Lung (tissue), 11 donors: ENCODE measurements at regions not wholly inside any gene's neighbourhood (a gene's known extent, or its start where the extent isn't known, plus 50 kb on each side); places are given as distances from the start of the nearest gene placed in this dataset.

Experiments
- ATAC-seq: fragments of 200-7000 bp; cut with Tn5 transposase; one replicate; pipeline ENCODE4 v1.9.1; 2020; ENCODE audit warnings: moderate number of reproducible peaks; ENCODE audit not compliant: insufficient read depth, low FRiP score
- DNase-seq, 3 donors: peaks; one replicate each; pipeline ENCODE4 v3.0.0-alpha.2; 2013 to 2017
- H3K27ac ChIP-seq, 2 donors: one replicate each; pipeline ENCODE4 v1.5.1; 2013; ENCODE audit warnings: mild to moderate bottlenecking in 2 of 2, moderate library complexity in 2 of 2, control low read depth in 1 of 2, inconsistent platforms in 1 of 2, low read depth in 1 of 2, low read length in 1 of 2
- H3K27me3 ChIP-seq, 3 donors: one replicate each; pipeline ENCODE4 v1.5.1; 2013; ENCODE audit warnings: low read length in 2 of 3; ENCODE audit not compliant: control insufficient read depth in 3 of 3, insufficient read depth in 3 of 3
- H3K36me3 ChIP-seq, 4 donors: one replicate each; pipeline ENCODE4 v1.5.1; 2013; ENCODE audit warnings: low read length in 4 of 4, mild to moderate bottlenecking in 1 of 4, moderate library complexity in 1 of 4; ENCODE audit not compliant: control insufficient read depth in 4 of 4, insufficient read depth in 4 of 4
- H3K4me1 ChIP-seq, 5 donors: one replicate each; pipeline ENCODE4 v1.5.1; 2013; ENCODE audit warnings: low read length in 5 of 5, mild to moderate bottlenecking in 2 of 5, moderate library complexity in 1 of 5; ENCODE audit not compliant: control insufficient read depth in 5 of 5, insufficient read depth in 5 of 5
- H3K4me3 ChIP-seq: one replicate; pipeline ENCODE4 v1.5.1; 2013; ENCODE audit warnings: mild to moderate bottlenecking, control low read depth, moderate library complexity
- H3K9ac ChIP-seq, 2 donors: one replicate each; pipeline ENCODE4 v1.5.1; 2013; ENCODE audit warnings: low read length in 2 of 2, control low read depth in 1 of 2; ENCODE audit not compliant: insufficient read depth in 1 of 2
- H3K9me3 ChIP-seq, 4 donors: one replicate each; pipeline ENCODE4 v1.5.1; 2013; ENCODE audit warnings: low read length in 3 of 4, mild to moderate bottlenecking in 1 of 4, moderate library complexity in 1 of 4; ENCODE audit not compliant: control insufficient read depth in 4 of 4, insufficient read depth in 3 of 4
- WGBS, 2 donors: extraction: QIAGEN DNeasy Blood & Tissue Kit; methylation state at CpG; one replicate each; pipeline ENCODE4 v1.1.7; 2013; 5-methylcytosine and 5-hydroxymethylcytosine counted together
- TF ChIP-seq, protein P1 (sequence below): IDR thresholded peaks from 2 replicates; pipeline ENCODE4 v1.5.1; 2012; ENCODE audit warnings: mild to moderate bottlenecking; ENCODE audit errors: control extremely low read depth, extremely low read depth
- donor health status: control.
- donor health status: control.
- donor health status: Bipolar disorder and iron deficiency.
- donor health status: healthy.
- donor health status: DM: yes; HTN: yes; CAD: no.

DNA sequence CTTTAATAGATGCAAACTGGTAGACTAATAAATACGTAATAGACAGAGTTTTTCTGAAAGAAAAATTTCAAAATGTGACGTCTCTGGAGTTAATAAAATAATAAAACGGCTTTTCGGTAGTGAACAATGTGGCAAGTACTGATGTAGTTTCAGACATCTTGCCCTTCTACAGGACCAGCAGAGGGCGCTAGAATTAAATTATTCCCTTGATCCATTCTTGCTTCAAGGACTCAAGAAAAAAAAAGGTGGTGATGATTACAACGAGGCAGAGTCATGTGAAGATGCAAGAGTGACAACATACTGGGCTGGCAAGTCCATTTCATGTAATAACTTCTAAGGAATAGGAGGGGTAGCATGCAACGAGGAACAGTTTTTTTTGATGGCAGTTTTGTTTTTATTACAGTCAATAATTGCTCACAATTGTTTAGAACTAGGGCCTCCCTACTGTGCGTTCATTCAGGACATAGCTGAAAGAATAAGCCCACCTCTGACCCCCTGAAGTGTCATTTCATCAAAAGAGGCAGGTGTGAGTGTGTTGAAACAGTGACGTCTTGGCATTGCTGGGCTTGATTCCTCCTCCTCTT lies 101.0 kb upstream of the GZMB start:
- Histone ChIP-seq H3K4me3 (no peak overlapping the region), H3K4me1 (peaks cover 0 to 8% (median 0%) of the 10 kb centered on the region in 5 donors), H3K36me3 (no peaks in the 10 kb centered on the region), H3K9me3 (peaks cover 0 to 2% (median 0%) of the 10 kb centered on the region in 4 donors), H3K27me3 (no peaks in the 10 kb centered on the region), H3K9ac (no peak overlapping the region), H3K27ac (no peak overlapping the region)
- no peak for ATAC-seq
- WGBS, 2 donors, result 23 to 33% methylated on average over 9 of the region's 9 CpGs
- DNase-seq, result peak; percentile 61 to 96 (median 94)
- TF ChIP-seq, protein P1, sequence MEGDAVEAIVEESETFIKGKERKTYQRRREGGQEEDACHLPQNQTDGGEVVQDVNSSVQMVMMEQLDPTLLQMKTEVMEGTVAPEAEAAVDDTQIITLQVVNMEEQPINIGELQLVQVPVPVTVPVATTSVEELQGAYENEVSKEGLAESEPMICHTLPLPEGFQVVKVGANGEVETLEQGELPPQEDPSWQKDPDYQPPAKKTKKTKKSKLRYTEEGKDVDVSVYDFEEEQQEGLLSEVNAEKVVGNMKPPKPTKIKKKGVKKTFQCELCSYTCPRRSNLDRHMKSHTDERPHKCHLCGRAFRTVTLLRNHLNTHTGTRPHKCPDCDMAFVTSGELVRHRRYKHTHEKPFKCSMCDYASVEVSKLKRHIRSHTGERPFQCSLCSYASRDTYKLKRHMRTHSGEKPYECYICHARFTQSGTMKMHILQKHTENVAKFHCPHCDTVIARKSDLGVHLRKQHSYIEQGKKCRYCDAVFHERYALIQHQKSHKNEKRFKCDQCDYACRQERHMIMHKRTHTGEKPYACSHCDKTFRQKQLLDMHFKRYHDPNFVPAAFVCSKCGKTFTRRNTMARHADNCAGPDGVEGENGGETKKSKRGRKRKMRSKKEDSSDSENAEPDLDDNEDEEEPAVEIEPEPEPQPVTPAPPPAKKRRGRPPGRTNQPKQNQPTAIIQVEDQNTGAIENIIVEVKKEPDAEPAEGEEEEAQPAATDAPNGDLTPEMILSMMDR, result peak; percentile 47

DNA sequence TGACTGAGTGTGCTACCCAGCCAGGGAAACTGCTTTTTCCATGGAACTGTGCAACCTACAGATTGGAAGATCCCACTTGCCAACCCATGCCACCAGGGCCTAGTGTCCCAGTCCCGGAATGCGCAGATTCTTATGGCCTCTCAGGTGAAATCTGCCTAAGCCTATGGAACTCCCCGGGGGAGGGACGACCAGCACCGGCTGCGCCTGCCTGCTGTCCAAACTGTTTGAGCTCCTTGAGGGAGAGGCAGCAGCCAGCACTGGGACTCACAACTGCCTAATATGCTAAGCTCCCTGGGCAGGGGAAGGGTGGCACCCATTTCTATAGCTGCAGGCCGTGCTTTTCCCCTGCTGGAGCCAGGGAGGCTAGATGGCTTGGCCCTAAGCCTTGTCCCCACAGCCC lies 92.5 kb upstream of the GZMB start:
- Histone ChIP-seq H3K36me3 (no peaks in the 10 kb centered on the region), H3K9me3 (peaks cover 0 to 4% (median 2%) of the 10 kb centered on the region in 4 donors), H3K4me1 (peaks cover 0 to 9% (median 0%) of the 10 kb centered on the region in 5 donors), H3K9ac (no peak overlapping the region), H3K4me3 (no peak overlapping the region), H3K27ac (no peak overlapping the region), H3K27me3 (no peaks in the 10 kb centered on the region)
- TF ChIP-seq, protein P1, result no peak
- no peak for ATAC-seq
- 88 to 90% methylated on average over 7 of the region's 7 CpGs for WGBS, 2 donors
- DNase-seq, result no peak

DNA sequence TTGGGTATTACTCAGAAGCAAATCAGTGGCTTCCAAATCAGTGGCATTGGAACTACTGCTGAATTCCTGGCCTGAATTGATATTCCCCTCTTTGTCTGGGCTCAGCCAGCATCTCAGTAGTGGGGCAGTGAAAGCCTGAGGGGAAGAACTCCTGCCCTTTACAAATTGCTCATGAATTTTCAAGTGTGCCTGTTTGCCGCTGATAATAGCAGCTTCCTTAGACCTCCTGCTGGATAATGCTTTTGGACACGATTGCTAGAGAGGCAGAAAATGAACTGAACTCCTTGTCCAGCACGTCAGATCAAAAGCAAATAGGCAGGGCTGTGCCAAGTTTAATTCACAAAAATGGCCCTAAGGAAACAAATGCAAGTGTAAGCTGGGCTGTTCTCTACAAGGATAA lies 91.3 kb upstream of the GZMB start:
- Histone ChIP-seq H3K27ac (no peak overlapping the region), H3K27me3 (no peaks in the 10 kb centered on the region), H3K4me3 (no peak overlapping the region), H3K36me3 (no peaks in the 10 kb centered on the region), H3K9ac (no peak overlapping the region), H3K9me3 (peaks cover 0 to 4% (median 2%) of the 10 kb centered on the region in 4 donors), H3K4me1 (peaks cover 0 to 9% (median 0%) of the 10 kb centered on the region in 5 donors)
- 61 to 75% methylated on average over 3 of the region's 3 CpGs for WGBS, 2 donors
- ATAC-seq (no peak), DNase-seq (peak in 2 of 3 donors; percentile 49 to 63)
- TF ChIP-seq, protein P1, result no peak

DNA sequence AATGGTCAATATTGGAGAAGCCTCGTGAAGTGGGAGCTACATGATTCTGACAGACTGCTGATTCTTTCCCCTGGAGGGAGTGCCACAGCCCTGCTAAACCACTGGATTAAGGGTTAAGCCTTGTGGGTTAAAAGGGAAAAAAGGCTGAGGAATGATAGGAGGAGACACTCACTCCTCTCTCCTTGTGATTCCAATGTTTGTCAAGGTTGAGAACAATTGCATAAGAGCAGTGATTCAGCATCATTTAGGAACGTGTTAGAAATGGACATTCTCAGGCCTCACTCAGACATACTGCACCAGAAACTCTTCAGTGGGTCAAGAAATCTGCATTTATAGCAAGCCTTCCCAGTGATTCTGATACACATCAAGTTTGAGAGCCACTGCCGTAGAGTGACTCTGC lies 87.8 kb upstream of the GZMB start:
- no peak for ATAC-seq
- H3K9me3 ChIP-seq, result peaks cover 0 to 4% (median 0%) of the 10 kb centered on the region in 4 donors
- WGBS, 2 donors, result 55 to 59% methylated on average over 3 of the region's 3 CpGs
- H3K27ac ChIP-seq, result no peak overlapping the region
- no peaks in the 10 kb centered on the region for H3K27me3 ChIP-seq
- peaks cover 0 to 9% (median 0%) of the 10 kb centered on the region in 5 donors for H3K4me1 ChIP-seq
- no peaks in the 10 kb centered on the region for H3K36me3 ChIP-seq
- no peak overlapping the region for H3K9ac ChIP-seq
- H3K4me3 ChIP-seq, result no peak overlapping the region
- TF ChIP-seq, protein P1, result no peak
- DNase-seq, result no peak
